SK-N-SH treated with all-trans-retinoic acid at 6 μM for 48 hours (cell line): ENCODE measurements at regions not wholly inside any gene's neighbourhood (a gene's known extent, or its start where the extent isn't known, plus 50 kb on each side); places are given as distances from the start of the nearest gene placed in this dataset.

ENCODE experiments used
- ARNTL ChIP-seq: fragments of 450-650 bp; formaldehyde crosslinking; IDR thresholded peaks from 2 replicates; pipeline ENCODE4 v1.5.0; 2020; ENCODE audit warnings: low read depth, mild to moderate bottlenecking, moderate library complexity, borderline replicate concordance
- CREB5 ChIP-seq: fragments of 250-450 bp; sonication (Bioruptor Pico); IDR thresholded peaks from 2 replicates; pipeline ENCODE4 v1.5.1; 2020; ENCODE audit warnings: low read depth, mild to moderate bottlenecking, moderate library complexity
- CSDC2 ChIP-seq: fragments of 250-450 bp; sonication (Bioruptor Pico); IDR thresholded peaks from 2 replicates; pipeline ENCODE4 v1.5.0; 2020; ENCODE audit warnings: mild to moderate bottlenecking, moderate library complexity
- GLIS3 ChIP-seq: fragments of 250-450 bp; sonication (Bioruptor Pico); IDR thresholded peaks from 2 replicates; pipeline ENCODE4 v1.5.0; 2020; ENCODE audit warnings: mild to moderate bottlenecking, moderate library complexity
- PATZ1 ChIP-seq: fragments of 250-450 bp; sonication (Bioruptor Pico); IDR thresholded peaks from 2 replicates; pipeline ENCODE4 v1.8.0; 2020; ENCODE audit warnings: mild to moderate bottlenecking, moderate library complexity, borderline replicate concordance
- RARB ChIP-seq: fragments of 250-450 bp; sonication (Bioruptor Pico); IDR thresholded peaks from 2 replicates; pipeline ENCODE4 v1.8.0; 2021; ENCODE audit warnings: mild to moderate bottlenecking, moderate library complexity
- TCF4 ChIP-seq: fragments of 250-450 bp; sonication (Bioruptor Pico); IDR thresholded peaks from 2 replicates; pipeline ENCODE4 v1.8.0; 2021; ENCODE audit warnings: mild to moderate bottlenecking, moderate library complexity, borderline replicate concordance
- TOX ChIP-seq: fragments of 250-450 bp; sonication (Bioruptor Pico); IDR thresholded peaks from 2 replicates; pipeline ENCODE4 v1.8.0; 2021; ENCODE audit warnings: mild to moderate bottlenecking, moderate library complexity, borderline replicate concordance
- TSHZ2 ChIP-seq: fragments of 250-450 bp; sonication (Bioruptor Pico); IDR thresholded peaks from 2 replicates; pipeline ENCODE4 v1.5.0; 2020; ENCODE audit warnings: mild to moderate bottlenecking, moderate library complexity
- ZC3H10 ChIP-seq: fragments of 250-450 bp; sonication (Bioruptor Pico); IDR thresholded peaks from 2 replicates; pipeline ENCODE4 v1.5.1; 2021; ENCODE audit warnings: mild to moderate bottlenecking, moderate library complexity
- ZFP30 ChIP-seq: fragments of 450-650 bp; formaldehyde crosslinking; IDR thresholded peaks from 2 replicates; pipeline ENCODE4 v1.5.0; 2022; ENCODE audit warnings: mild to moderate bottlenecking, moderate library complexity
- ZNF565 ChIP-seq: fragments of 450-650 bp; formaldehyde crosslinking; conservative IDR thresholded peaks from 2 replicates; pipeline ENCODE4 v1.5.0; 2020; ENCODE audit warnings: low read depth, mild to moderate bottlenecking, moderate library complexity
- ZNF8 ChIP-seq: fragments of 450-650 bp; formaldehyde crosslinking; IDR thresholded peaks from 2 replicates; pipeline ENCODE4 v1.5.0; 2020; ENCODE audit warnings: mild to moderate bottlenecking, moderate library complexity

GRCh38 chr13:91193358-91193757, 154.1 kb upstream of the MIR17HG start:
- no peak for TF ChIP-seq RARB (CRISPR knock-in tag)
- no peak for TF ChIP-seq ZFP30 (CRISPR knock-in tag)
- TF ChIP-seq CREB5 (CRISPR knock-in tag) = no peak
- TF ChIP-seq ARNTL = no peak
- no peak for TF ChIP-seq GLIS3
- TF ChIP-seq TSHZ2 (CRISPR knock-in tag) = no peak
- TF ChIP-seq ZC3H10 (CRISPR knock-in tag) = no peak
- TF ChIP-seq ZNF565 (CRISPR knock-in tag) = no peak
- no peak for TF ChIP-seq PATZ1
- no peak for TF ChIP-seq TOX (CRISPR knock-in tag)
- no peak for TF ChIP-seq ZNF8 (CRISPR knock-in tag)
- TF ChIP-seq TCF4 (CRISPR knock-in tag) = no peak
- no peak for TF ChIP-seq CSDC2 (CRISPR knock-in tag)
